SK-MEL-5 (cell line): ENCODE measurements at regions not wholly inside any gene's neighbourhood (a gene's known extent, or its start where the extent isn't known, plus 50 kb on each side); places are given as distances from the start of the nearest gene placed in this dataset.

Source experiments
- small RNA-seq, 2 experiments: library from RNA; depleted of rRNA; stranded (forward); fragments of <200 nt; gene quantifications; one replicate each; pipeline ENCODE3, GENCODE V24; 2014

Small RNA genes in the stretch of these regions (small RNA-seq; reads per million reads assigned to genes)
- 0 reads per million in 2 experiments for gene AC013404.1
